H9 (cell line): ENCODE measurements at regions not wholly inside any gene's neighbourhood (a gene's known extent, or its start where the extent isn't known, plus 50 kb on each side); places are given as distances from the start of the nearest gene placed in this dataset.
A peak's percentile ranks its signal among the peaks of the same experiment; 100 is the strongest.

Experiments used
- DNase-seq: peaks from one replicate; pipeline ENCODE4 v3.0.0-alpha.2; 2017
- H2AFZ ChIP-seq: one replicate; pipeline ENCODE4 v1.6.1; 2013; ENCODE audit warnings: mild to moderate bottlenecking, low read length, control low read depth, moderate library complexity
- H2AK5ac ChIP-seq: 2 replicates; pipeline ENCODE4 v1.6.1; 2013; ENCODE audit warnings: low read length, control low read depth, mixed read lengths; ENCODE audit not compliant: insufficient read length
- H2BK120ac ChIP-seq: one replicate; pipeline ENCODE4 v1.6.1; 2013; ENCODE audit warnings: low read depth, mild to moderate bottlenecking, low read length, control low read depth, inconsistent platforms; ENCODE audit not compliant: poor library complexity, severe bottlenecking
- H2BK12ac ChIP-seq: 2 replicates; pipeline ENCODE4 v1.6.1; 2013; ENCODE audit warnings: low read length, control low read depth, mixed read lengths, low read depth; ENCODE audit not compliant: insufficient read length
- H2BK15ac ChIP-seq: 2 replicates; pipeline ENCODE4 v1.6.1; 2013; ENCODE audit warnings: low read depth, low read length, control low read depth
- H2BK20ac ChIP-seq: one replicate; pipeline ENCODE4 v1.6.1; 2013; ENCODE audit warnings: low read depth, mild to moderate bottlenecking, low read length, control low read depth, inconsistent platforms; ENCODE audit not compliant: poor library complexity, severe bottlenecking
- H2BK5ac ChIP-seq: 2 replicates; pipeline ENCODE4 v1.6.1; 2013; ENCODE audit warnings: low read length, control low read depth, mixed read lengths; ENCODE audit not compliant: insufficient read length
- H3K14ac ChIP-seq: 2 replicates; pipeline ENCODE4 v1.6.1; 2013; ENCODE audit warnings: low read length, control low read depth; ENCODE audit not compliant: insufficient read depth
- H3K18ac ChIP-seq: 2 replicates; pipeline ENCODE4 v1.6.1; 2013; ENCODE audit warnings: low read depth, mild to moderate bottlenecking, mixed read lengths, low read length, control low read depth; ENCODE audit not compliant: insufficient read length
- H3K23ac ChIP-seq: 2 replicates; pipeline ENCODE4 v1.6.1; 2013; ENCODE audit warnings: low read length, control low read depth, mixed read lengths, low read depth; ENCODE audit not compliant: insufficient read length
- H3K23me2 ChIP-seq: 2 replicates; pipeline ENCODE4 v1.6.1; 2013; ENCODE audit warnings: low read depth, mild to moderate bottlenecking, mixed read lengths, low read length, control low read depth; ENCODE audit not compliant: insufficient read length, poor library complexity, severe bottlenecking
- H3K27ac ChIP-seq: 2 replicates; pipeline ENCODE4 v1.5.1; 2013; ENCODE audit warnings: low read length, control low read depth, mixed read lengths, low read depth; ENCODE audit not compliant: insufficient read length
- H3K27me3 ChIP-seq: 2 replicates; pipeline ENCODE4 v1.6.1; 2013; ENCODE audit warnings: low read length, control low read depth, inconsistent platforms; ENCODE audit not compliant: insufficient read depth
- H3K4ac ChIP-seq: 2 replicates; pipeline ENCODE4 v1.6.1; 2013; ENCODE audit warnings: low read depth, mild to moderate bottlenecking, control low read depth, inconsistent platforms, low read length, moderate library complexity
- H3K4me1 ChIP-seq: 2 replicates; pipeline ENCODE4 v1.6.1; 2013; ENCODE audit warnings: low read length, control low read depth, inconsistent platforms; ENCODE audit not compliant: insufficient read depth
- H3K4me2 ChIP-seq: 2 replicates; pipeline ENCODE4 v1.6.1; 2013; ENCODE audit warnings: low read length, control low read depth, mixed read lengths; ENCODE audit not compliant: insufficient read length, insufficient read depth
- H3K56ac ChIP-seq: 2 replicates; pipeline ENCODE4 v1.6.1; 2013; ENCODE audit warnings: low read depth, mild to moderate bottlenecking, mixed read lengths, low read length, control low read depth; ENCODE audit not compliant: insufficient read length
- H3K79me1 ChIP-seq: 2 replicates; pipeline ENCODE4 v1.6.1; 2013; ENCODE audit warnings: low read depth, mild to moderate bottlenecking, moderate library complexity, low read length, control low read depth, inconsistent platforms; ENCODE audit not compliant: insufficient read depth, poor library complexity, severe bottlenecking
- H3K79me2 ChIP-seq: 2 replicates; pipeline ENCODE4 v1.6.1; 2013; ENCODE audit warnings: low read length, control low read depth, inconsistent platforms; ENCODE audit not compliant: insufficient read depth
- H3K9ac ChIP-seq: 2 replicates; pipeline ENCODE4 v1.6.1; 2013; ENCODE audit warnings: low read length, control low read depth, mixed read lengths; ENCODE audit not compliant: insufficient read length; ENCODE audit errors: extremely low read depth
- H3K9me3 ChIP-seq: one replicate; pipeline ENCODE4 v1.6.1; 2013; ENCODE audit warnings: low read depth, low read length, inconsistent platforms; ENCODE audit not compliant: control insufficient read depth
- H3T11ph ChIP-seq: one replicate; pipeline ENCODE4 v1.6.1; 2013; ENCODE audit warnings: mild to moderate bottlenecking, low read length, control low read depth, inconsistent platforms
- H4K20me1 ChIP-seq: one replicate; pipeline ENCODE4 v1.6.1; 2013; ENCODE audit not compliant: control insufficient read depth, insufficient read length, insufficient read depth
- H4K5ac ChIP-seq: 2 replicates; pipeline ENCODE4 v1.6.1; 2013; ENCODE audit warnings: low read depth, mild to moderate bottlenecking, mixed read lengths, low read length, control low read depth; ENCODE audit not compliant: insufficient read length
- H4K8ac ChIP-seq: replicated peaks from 2 replicates; pipeline ENCODE4 v1.6.1; 2013; ENCODE audit warnings: low read length, control low read depth, mixed read lengths, low read depth; ENCODE audit not compliant: insufficient read length
- H4K91ac ChIP-seq: 2 replicates; pipeline ENCODE4 v1.6.1; 2013; ENCODE audit warnings: low read depth, mild to moderate bottlenecking, moderate library complexity, mixed read lengths, low read length, control low read depth; ENCODE audit not compliant: insufficient read length
- H3K27ac Mint-ChIP-seq, 3 experiments: 2 replicates in 2 of 3; 3 replicates in 1 of 3; pipeline ENCODE4 v1.8.0; 2020 to 2021; ENCODE audit warnings: mixed read lengths in 3 of 3, mild to moderate bottlenecking in 1 of 3, moderate library complexity in 1 of 3
- H3K27me3 Mint-ChIP-seq: 2 replicates; pipeline ENCODE4 v1.8.0; 2021; ENCODE audit warnings: low read depth, mild to moderate bottlenecking, moderate library complexity, mixed read lengths
- H3K36me3 Mint-ChIP-seq, 3 experiments: 2 replicates in 2 of 3; 3 replicates in 1 of 3; pipeline ENCODE4 v1.8.0; 2020 to 2021; ENCODE audit warnings: low read depth in 3 of 3, mixed read lengths in 3 of 3; ENCODE audit not compliant: insufficient read depth in 1 of 3
- H3K4me1 Mint-ChIP-seq, 2 experiments: 2 replicates each; pipeline ENCODE4 v1.8.0; 2020; ENCODE audit warnings: mixed read lengths in 2 of 2
- H3K4me3 Mint-ChIP-seq, 2 experiments: 2 replicates in 1 of 2; 3 replicates in 1 of 2; pipeline ENCODE4 v1.8.0; 2020 to 2021; ENCODE audit warnings: mild to moderate bottlenecking in 2 of 2, mixed read lengths in 2 of 2, moderate library complexity in 1 of 2
- H3K9me3 Mint-ChIP-seq, 2 experiments: 2 replicates in 1 of 2; 3 replicates in 1 of 2; pipeline ENCODE4 v1.8.0; 2020; ENCODE audit warnings: mild to moderate bottlenecking in 2 of 2, mixed read lengths in 2 of 2, moderate library complexity in 1 of 2
- WGBS: extraction: QIAGEN DNeasy Blood & Tissue Kit; methylation state at CpG from one replicate; pipeline ENCODE4 v1.1.7; 2013; ENCODE audit warnings: missing lambda C conversion rate, low lambda C conversion rate, mixed read lengths; ENCODE audit not compliant: insufficient read length; ENCODE audit errors: extremely low coverage; 5-methylcytosine and 5-hydroxymethylcytosine counted together
- TF ChIP-seq, protein P1 (sequence below): fragments of 200-600 bp; sonication (generic); conservative IDR thresholded peaks from 3 replicates; pipeline ENCODE4 v1.8.0; 2021; ENCODE audit warnings: antibody characterized with exemption, mild to moderate bottlenecking

DNA sequence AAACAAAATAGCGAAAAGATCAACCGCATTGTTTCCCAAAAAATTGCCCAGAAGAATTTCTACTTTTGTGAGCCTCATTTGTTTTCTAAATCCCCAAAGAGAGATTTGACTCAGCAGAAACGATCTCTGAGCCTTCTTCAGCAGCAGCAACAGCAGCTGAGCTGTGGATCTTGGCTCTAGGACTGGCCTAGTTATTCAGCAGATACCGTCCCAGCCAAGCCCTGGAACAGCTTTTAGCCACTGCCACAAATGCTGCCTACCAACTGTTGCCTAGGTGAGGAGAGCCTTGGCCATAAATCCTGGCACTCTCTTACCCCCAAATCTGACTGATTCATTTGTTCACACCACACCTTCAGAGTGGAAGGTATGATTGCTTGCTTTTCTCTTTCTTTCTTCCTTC is 320.1 kb downstream of the TGFB2 start:
- Histone ChIP-seq H3K27ac (no peak overlapping the region), H3K56ac (no peak overlapping the region), H3K9ac (no peak overlapping the region), H3K23ac (no peak overlapping the region), H3K4me1 (no peaks in the 10 kb centered on the region), H3K4me2 (no peak overlapping the region), H3T11ph (no peak overlapping the region), H4K5ac (no peak overlapping the region), H2BK5ac (no peak overlapping the region), H3K18ac (no peak overlapping the region), H3K27me3 (no peaks in the 10 kb centered on the region), H4K91ac (no peak overlapping the region), H2BK20ac (no peak overlapping the region), H3K79me1 (no peaks in the 10 kb centered on the region), H3K4ac (no peak overlapping the region), H4K20me1 (no peaks in the 10 kb centered on the region), H2BK120ac (no peak overlapping the region), H4K8ac (no peak overlapping the region), H2BK15ac (no peak overlapping the region), H3K23me2 (no peaks in the 10 kb centered on the region), H3K14ac (no peak overlapping the region), H2BK12ac (no peak overlapping the region), H3K79me2 (no peaks in the 10 kb centered on the region), H3K9me3 (no peaks in the 10 kb centered on the region), H2AFZ (no peak overlapping the region), H2AK5ac (no peak overlapping the region)
- Mint-ChIP-seq H3K9me3 (peaks cover 2% of the 10 kb centered on the region in 2 experiments; a peak in 2 of 5 replicates), H3K27ac (peak overlapping the region in 1 of 3 experiments; percentile 44; a peak in 1 of 7 replicates), H3K36me3 (peaks cover 0 to 3% (median 0%) of the 10 kb centered on the region in 3 experiments; a peak in 2 of 7 replicates), H3K4me3 (no peak overlapping the region), H3K4me1 (no peaks in the 10 kb centered on the region), H3K27me3 (no peaks in the 10 kb centered on the region)
- no CpG with 5 or more reads among the region's 4 CpGs for WGBS
- DNase-seq: no peak
- TF ChIP-seq, protein P1, sequence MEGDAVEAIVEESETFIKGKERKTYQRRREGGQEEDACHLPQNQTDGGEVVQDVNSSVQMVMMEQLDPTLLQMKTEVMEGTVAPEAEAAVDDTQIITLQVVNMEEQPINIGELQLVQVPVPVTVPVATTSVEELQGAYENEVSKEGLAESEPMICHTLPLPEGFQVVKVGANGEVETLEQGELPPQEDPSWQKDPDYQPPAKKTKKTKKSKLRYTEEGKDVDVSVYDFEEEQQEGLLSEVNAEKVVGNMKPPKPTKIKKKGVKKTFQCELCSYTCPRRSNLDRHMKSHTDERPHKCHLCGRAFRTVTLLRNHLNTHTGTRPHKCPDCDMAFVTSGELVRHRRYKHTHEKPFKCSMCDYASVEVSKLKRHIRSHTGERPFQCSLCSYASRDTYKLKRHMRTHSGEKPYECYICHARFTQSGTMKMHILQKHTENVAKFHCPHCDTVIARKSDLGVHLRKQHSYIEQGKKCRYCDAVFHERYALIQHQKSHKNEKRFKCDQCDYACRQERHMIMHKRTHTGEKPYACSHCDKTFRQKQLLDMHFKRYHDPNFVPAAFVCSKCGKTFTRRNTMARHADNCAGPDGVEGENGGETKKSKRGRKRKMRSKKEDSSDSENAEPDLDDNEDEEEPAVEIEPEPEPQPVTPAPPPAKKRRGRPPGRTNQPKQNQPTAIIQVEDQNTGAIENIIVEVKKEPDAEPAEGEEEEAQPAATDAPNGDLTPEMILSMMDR: no peak
